ENCODE measurements at regions not wholly inside any gene's neighbourhood (a gene's known extent, or its start where the extent isn't known, plus 50 kb on each side); places are given as distances from the start of the nearest gene placed in this dataset.

- DNase-seq (ENCODE audit: low read depth, low spot score) (no peak), FAIRE-seq (no peak)
- Histone ChIP-seq H3K27me3 (ENCODE audit: control insufficient read depth, extremely low read depth, insufficient read depth, low read length) (no peaks in the 10 kb centered on the region), H3K4me3 (ENCODE audit: control insufficient read depth in 2 of 3, extremely low read depth in 1 of 3, insufficient read depth in 2 of 3, low read depth in 1 of 3, low read length in 3 of 3) (no peak overlapping the region), H3K9ac (ENCODE audit: control insufficient read depth, extremely low read depth, insufficient read depth, low read length) (no peak overlapping the region), H3K4me2 (ENCODE audit: control insufficient read depth, extremely low read depth, insufficient read depth, low read depth, low read length) (no peak overlapping the region), H3K27ac (ENCODE audit: control insufficient read depth, insufficient read depth, low read length) (no peak overlapping the region), H3K36me3 (ENCODE audit: control insufficient read depth in 2 of 2, extremely low read depth in 1 of 2, insufficient read depth in 2 of 2, low read length in 2 of 2) (no peaks in the 10 kb centered on the region), H2AFZ (ENCODE audit: control insufficient read depth, low read length) (no peak overlapping the region), H3K9me3 (ENCODE audit: control insufficient read depth, low read depth, low read length) (no peaks in the 10 kb centered on the region), H3K79me2 (ENCODE audit: control insufficient read depth, insufficient read depth, low read length) (no peaks in the 10 kb centered on the region), H4K20me1 (ENCODE audit: control insufficient read depth, extremely low read depth, insufficient read depth, low read length) (no peaks in the 10 kb centered on the region), H3K9me1 (ENCODE audit: control insufficient read depth, extremely low read depth, insufficient read depth, low read length) (no peaks in the 10 kb centered on the region), H3K4me1 (ENCODE audit: control insufficient read depth, extremely low read depth, insufficient read depth, low read length) (no peaks in the 10 kb centered on the region)
- dilution Hi-C loops (cut with MboI; ENCODE audit: extremely low pct_ligation_motif_present, low sequenced_read_pairs), result no loop called here
- no peak for TF ChIP-seq EZH2 (IDR thresholded peaks at IDR 0.05; ENCODE audit: low read length)
- no peak for TF ChIP-seq CTCF (optimal IDR thresholded peaks at IDR 0.05 in 1 of 3, IDR thresholded peaks at IDR 0.05 in 1 of 3, conservative IDR thresholded peaks at IDR 0.05 in 1 of 3; ENCODE audit: extremely low read depth in 1 of 3, insufficient read depth in 2 of 3, low read length in 3 of 3)
These were observed 141.4 kb upstream of the SGCG start for GRCh38 chr13:23039266-23039935.

- no peaks in the 10 kb centered on the region for H3K27me3 ChIP-seq (ENCODE audit: control insufficient read depth, extremely low read depth, insufficient read depth, low read length)
- FAIRE-seq (no peak), DNase-seq (ENCODE audit: low read depth, low spot score) (no peak)
- no peaks in the 10 kb centered on the region for H4K20me1 ChIP-seq (ENCODE audit: control insufficient read depth, extremely low read depth, insufficient read depth, low read length)
- H3K9me3 ChIP-seq (ENCODE audit: control insufficient read depth, low read depth, low read length), result no peaks in the 10 kb centered on the region
- no peak overlapping the region for H3K27ac ChIP-seq (ENCODE audit: control insufficient read depth, insufficient read depth, low read length)
- H3K9ac ChIP-seq (ENCODE audit: control insufficient read depth, extremely low read depth, insufficient read depth, low read length), result no peak overlapping the region
- dilution Hi-C loops (cut with MboI; ENCODE audit: extremely low pct_ligation_motif_present, low sequenced_read_pairs), result no loop called here
- H3K4me1 ChIP-seq (ENCODE audit: control insufficient read depth, extremely low read depth, insufficient read depth, low read length), result no peaks in the 10 kb centered on the region
- TF ChIP-seq CTCF (optimal IDR thresholded peaks at IDR 0.05 in 1 of 3, IDR thresholded peaks at IDR 0.05 in 1 of 3, conservative IDR thresholded peaks at IDR 0.05 in 1 of 3; ENCODE audit: extremely low read depth in 1 of 3, insufficient read depth in 2 of 3, low read length in 3 of 3) (no peak), EZH2 (IDR thresholded peaks at IDR 0.05; ENCODE audit: low read length) (no peak)
- no peaks in the 10 kb centered on the region for H3K9me1 ChIP-seq (ENCODE audit: control insufficient read depth, extremely low read depth, insufficient read depth, low read length)
- no peak overlapping the region for H3K4me3 ChIP-seq (ENCODE audit: control insufficient read depth in 2 of 3, extremely low read depth in 1 of 3, insufficient read depth in 2 of 3, low read depth in 1 of 3, low read length in 3 of 3)
- H3K79me2 ChIP-seq (ENCODE audit: control insufficient read depth, insufficient read depth, low read length), result no peaks in the 10 kb centered on the region
- no peak overlapping the region for H3K4me2 ChIP-seq (ENCODE audit: control insufficient read depth, extremely low read depth, insufficient read depth, low read depth, low read length)
- H3K36me3 ChIP-seq (ENCODE audit: control insufficient read depth in 2 of 2, extremely low read depth in 1 of 2, insufficient read depth in 2 of 2, low read length in 2 of 2), result no peaks in the 10 kb centered on the region
- H2AFZ ChIP-seq (ENCODE audit: control insufficient read depth, low read length), result no peak overlapping the region
These were observed 138.6 kb upstream of the SGCG start for GRCh38 chr13:23042181-23042580.

All from keratinocyte (primary cell).